ENCODE measurements at regions not wholly inside any gene's neighbourhood (a gene's known extent, or its start where the extent isn't known, plus 50 kb on each side); places are given as distances from the start of the nearest gene placed in this dataset.

GRCh38 chr7:8379264-8379663, 54.1 kb upstream of the NXPH1 start:
- no peak for DNase-seq (ENCODE audit: low read depth)

DNA sequence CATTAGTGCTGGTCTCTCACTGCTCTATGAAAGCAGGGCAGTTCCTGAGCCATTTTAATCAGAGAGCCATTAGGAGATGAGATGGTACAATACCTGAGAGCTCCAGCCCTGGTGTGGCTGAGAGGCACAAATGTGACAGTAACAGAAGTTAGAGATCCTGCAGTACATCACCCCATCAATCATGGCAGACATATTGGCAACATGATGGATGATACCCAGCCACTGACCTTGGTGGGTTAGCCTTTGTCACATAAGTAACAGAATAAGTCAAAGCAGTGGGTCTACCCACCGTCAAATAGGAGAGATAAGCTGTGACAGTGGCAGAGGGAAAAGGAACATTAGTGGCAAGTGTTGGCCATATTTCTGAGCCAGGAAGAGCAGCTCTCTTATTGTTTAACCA, 53.3 kb upstream of the NXPH1 start:
- DNase-seq (ENCODE audit: low read depth), result no peak

GRCh38 chr7:8382004-8382730, 51.2 kb upstream of the NXPH1 start:
- DNase-seq (ENCODE audit: low read depth), result no peak

Data from renal cortical epithelial cell (primary cell).